ENCODE measurements at regions not wholly inside any gene's neighbourhood (a gene's known extent, or its start where the extent isn't known, plus 50 kb on each side); places are given as distances from the start of the nearest gene placed in this dataset.

DNA sequence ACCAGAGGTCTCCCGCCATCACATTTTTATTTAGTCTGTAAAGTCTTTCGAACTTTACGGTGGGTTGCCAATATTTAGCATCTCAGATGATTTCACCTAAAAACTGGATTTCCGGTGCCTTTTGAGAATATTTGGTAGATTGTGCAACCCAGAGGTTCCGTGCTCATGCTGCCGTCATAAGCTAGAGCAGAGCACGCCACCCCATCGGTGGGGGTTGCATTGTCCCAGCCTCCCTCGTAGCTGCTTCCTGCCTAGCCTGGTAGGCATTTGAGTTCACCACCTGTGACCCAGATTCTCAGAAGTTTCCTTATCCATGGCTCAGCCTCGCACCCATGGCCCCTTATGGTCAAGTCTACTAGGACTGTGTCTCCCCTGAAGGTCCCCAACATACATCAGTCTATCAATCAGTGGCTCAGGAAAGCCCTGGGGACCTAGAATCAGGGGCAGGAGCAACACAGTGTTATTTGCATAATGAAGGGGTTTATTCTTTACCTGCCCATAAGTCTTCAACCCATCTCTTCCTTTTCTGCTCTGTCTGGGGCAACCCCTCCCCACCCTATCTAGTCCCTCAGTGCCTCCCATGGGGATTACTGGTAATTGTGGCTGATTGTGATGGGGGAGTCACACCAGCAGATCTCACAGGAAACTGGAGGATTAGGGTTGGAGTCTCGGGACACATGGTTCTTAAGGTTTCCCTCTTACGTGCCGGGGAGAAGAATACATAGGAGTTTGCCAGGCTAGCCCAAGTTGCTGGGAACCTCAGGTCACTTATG lies 152.3 kb downstream of the PHETA1 start:
- POLR2A ChIA-PET: no interaction called here
- CTCF ChIA-PET: interaction anchor here (0.6 kb wide), 1 partner anchor 87 kb away, joined by 3 read pairs; no protein-coding TSS in a partner anchor
- no peaks in the 10 kb centered on the region for H3K9me3 ChIP-seq (ENCODE audit: control insufficient read depth, insufficient read depth, low read depth, low read length)
- H3K4me1 ChIP-seq (ENCODE audit: control insufficient read depth, insufficient read depth, low read length): no peaks in the 10 kb centered on the region
- no peaks in the 10 kb centered on the region for H3K36me3 ChIP-seq (ENCODE audit: control insufficient read depth in 2 of 2, insufficient read depth in 1 of 2, low read length in 2 of 2)
- no peak overlapping the region for H3K27ac ChIP-seq (ENCODE audit: extremely low read depth, low read depth, low read length)
- TF ChIP-seq ZBTB8A (tag by site-specific recombination; IDR thresholded peaks at IDR 0.05) (no peak), ZNF623 (tag by site-specific recombination; IDR thresholded peaks at IDR 0.05) (no peak), SALL2 (tag by site-specific recombination; IDR thresholded peaks at IDR 0.05; ENCODE audit: borderline replicate concordance) (no peak), ZNF433 (tag by site-specific recombination; IDR thresholded peaks at IDR 0.05; ENCODE audit: low read depth) (no peak), SP2 (tag by site-specific recombination; IDR thresholded peaks at IDR 0.05) (no peak), ZEB2 (tag by site-specific recombination; IDR thresholded peaks at IDR 0.05) (no peak), ZNF777 (tag by site-specific recombination; IDR thresholded peaks at IDR 0.05; ENCODE audit: borderline replicate concordance) (no peak)
- no peak overlapping the region for H3K4me3 ChIP-seq (ENCODE audit: low read depth, low read length)

DNA sequence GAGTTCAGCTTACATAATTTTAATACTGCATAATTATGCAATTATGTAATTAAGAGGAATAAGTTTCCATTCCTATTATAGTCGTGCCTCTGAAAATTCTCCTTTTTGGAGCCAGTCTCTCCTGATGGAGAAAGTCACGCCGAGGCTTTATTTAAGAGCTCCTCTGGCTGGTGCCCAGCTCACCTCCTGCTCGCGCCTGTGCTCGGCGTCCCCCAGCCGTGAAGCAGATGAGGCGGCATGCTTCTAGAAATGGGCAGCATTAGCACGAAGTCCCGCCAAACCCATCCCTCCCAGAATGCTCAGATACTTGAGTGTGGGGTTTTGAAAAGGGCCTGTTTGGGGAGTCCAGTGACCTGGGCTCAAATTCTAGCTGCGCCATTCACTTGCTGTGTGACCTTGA lies 153.0 kb downstream of the PHETA1 start:
- no peaks in the 10 kb centered on the region for H3K4me1 ChIP-seq (ENCODE audit: control insufficient read depth, insufficient read depth, low read length)
- H3K36me3 ChIP-seq (ENCODE audit: control insufficient read depth in 2 of 2, insufficient read depth in 1 of 2, low read length in 2 of 2): no peaks in the 10 kb centered on the region
- H3K9me3 ChIP-seq (ENCODE audit: control insufficient read depth, insufficient read depth, low read depth, low read length): no peaks in the 10 kb centered on the region
- no peak overlapping the region for H3K4me3 ChIP-seq (ENCODE audit: low read depth, low read length)
- CTCF ChIA-PET: no interaction called here
- H3K27ac ChIP-seq (ENCODE audit: extremely low read depth, low read depth, low read length): no peak overlapping the region
- POLR2A ChIA-PET: no interaction called here
- no peak for TF ChIP-seq YY2 (tag by site-specific recombination; IDR thresholded peaks at IDR 0.05)
- no peak for TF ChIP-seq ZNF121 (tag by site-specific recombination; IDR thresholded peaks at IDR 0.05)
- TF ChIP-seq ZNF223 (tag by site-specific recombination; IDR thresholded peaks at IDR 0.05): no peak
- TF ChIP-seq ZSCAN23 (tag by site-specific recombination; IDR thresholded peaks at IDR 0.05): no peak
- no peak for TF ChIP-seq ZBTB7A (tag by site-specific recombination; IDR thresholded peaks at IDR 0.05; ENCODE audit: low read depth)
- no peak for TF ChIP-seq HOXD13 (CRISPR knock-in tag; IDR thresholded peaks at IDR 0.05; ENCODE audit: borderline replicate concordance)
- TF ChIP-seq, protein P1, sequence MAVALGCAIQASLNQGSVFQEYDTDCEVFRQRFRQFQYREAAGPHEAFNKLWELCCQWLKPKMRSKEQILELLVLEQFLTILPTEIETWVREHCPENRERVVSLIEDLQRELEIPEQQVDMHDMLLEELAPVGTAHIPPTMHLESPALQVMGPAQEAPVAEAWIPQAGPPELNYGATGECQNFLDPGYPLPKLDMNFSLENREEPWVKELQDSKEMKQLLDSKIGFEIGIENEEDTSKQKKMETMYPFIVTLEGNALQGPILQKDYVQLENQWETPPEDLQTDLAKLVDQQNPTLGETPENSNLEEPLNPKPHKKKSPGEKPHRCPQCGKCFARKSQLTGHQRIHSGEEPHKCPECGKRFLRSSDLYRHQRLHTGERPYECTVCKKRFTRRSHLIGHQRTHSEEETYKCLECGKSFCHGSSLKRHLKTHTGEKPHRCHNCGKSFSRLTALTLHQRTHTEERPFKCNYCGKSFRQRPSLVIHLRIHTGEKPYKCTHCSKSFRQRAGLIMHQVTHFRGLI (tag by site-specific recombination; IDR thresholded peaks at IDR 0.05): no peak
- TF ChIP-seq ZNF621 (tag by site-specific recombination; IDR thresholded peaks at IDR 0.05): no peak
- no peak for TF ChIP-seq ZNF701 (tag by site-specific recombination; IDR thresholded peaks at IDR 0.05)
- TF ChIP-seq KLF1 (tag by site-specific recombination; IDR thresholded peaks at IDR 0.05): no peak
- TF ChIP-seq SP3 (tag by site-specific recombination; IDR thresholded peaks at IDR 0.05): no peak

DNA sequence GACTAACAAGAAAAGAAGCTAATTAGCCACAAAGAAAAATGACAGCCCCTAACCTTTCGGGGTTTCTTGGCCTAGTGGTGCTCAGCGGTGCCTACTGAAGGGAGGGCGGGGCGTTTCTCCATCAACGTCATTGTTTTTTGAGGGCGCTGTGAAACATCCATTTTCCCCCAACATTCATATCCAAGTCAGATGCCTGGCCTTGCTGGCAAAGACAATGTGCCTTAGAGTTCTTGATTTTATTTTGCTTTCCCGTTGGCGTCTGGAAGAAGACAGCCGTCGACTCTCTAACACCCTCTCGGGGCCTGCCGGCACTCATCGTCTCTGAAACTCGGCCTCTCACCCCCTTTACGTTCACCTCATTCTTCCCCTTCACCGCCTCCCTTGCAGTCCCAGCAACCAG lies 154.5 kb downstream of the PHETA1 start:
- POLR2A ChIA-PET: interaction anchor here (0.6 kb wide), 1 partner anchor 24 kb away, joined by 5 read pairs; no protein-coding TSS in a partner anchor
- CTCF ChIA-PET: no interaction called here
- TF ChIP-seq ZNF791 (tag by site-specific recombination; IDR thresholded peaks at IDR 0.05): no peak
- TF ChIP-seq MZF1 (tag by site-specific recombination; IDR thresholded peaks at IDR 0.05; ENCODE audit: borderline replicate concordance): no peak
- no peak for TF ChIP-seq ZNF354C (tag by site-specific recombination; IDR thresholded peaks at IDR 0.05; ENCODE audit: borderline replicate concordance, low read depth)
- TF ChIP-seq, protein P2, sequence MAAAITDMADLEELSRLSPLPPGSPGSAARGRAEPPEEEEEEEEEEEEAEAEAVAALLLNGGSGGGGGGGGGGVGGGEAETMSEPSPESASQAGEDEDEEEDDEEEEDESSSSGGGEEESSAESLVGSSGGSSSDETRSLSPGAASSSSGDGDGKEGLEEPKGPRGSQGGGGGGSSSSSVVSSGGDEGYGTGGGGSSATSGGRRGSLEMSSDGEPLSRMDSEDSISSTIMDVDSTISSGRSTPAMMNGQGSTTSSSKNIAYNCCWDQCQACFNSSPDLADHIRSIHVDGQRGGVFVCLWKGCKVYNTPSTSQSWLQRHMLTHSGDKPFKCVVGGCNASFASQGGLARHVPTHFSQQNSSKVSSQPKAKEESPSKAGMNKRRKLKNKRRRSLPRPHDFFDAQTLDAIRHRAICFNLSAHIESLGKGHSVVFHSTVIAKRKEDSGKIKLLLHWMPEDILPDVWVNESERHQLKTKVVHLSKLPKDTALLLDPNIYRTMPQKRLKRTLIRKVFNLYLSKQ (tag by site-specific recombination; IDR thresholded peaks at IDR 0.05; ENCODE audit: borderline replicate concordance): no peak
- no peak for TF ChIP-seq ZNF140 (tag by site-specific recombination; IDR thresholded peaks at IDR 0.05)
- TF ChIP-seq, protein P3, sequence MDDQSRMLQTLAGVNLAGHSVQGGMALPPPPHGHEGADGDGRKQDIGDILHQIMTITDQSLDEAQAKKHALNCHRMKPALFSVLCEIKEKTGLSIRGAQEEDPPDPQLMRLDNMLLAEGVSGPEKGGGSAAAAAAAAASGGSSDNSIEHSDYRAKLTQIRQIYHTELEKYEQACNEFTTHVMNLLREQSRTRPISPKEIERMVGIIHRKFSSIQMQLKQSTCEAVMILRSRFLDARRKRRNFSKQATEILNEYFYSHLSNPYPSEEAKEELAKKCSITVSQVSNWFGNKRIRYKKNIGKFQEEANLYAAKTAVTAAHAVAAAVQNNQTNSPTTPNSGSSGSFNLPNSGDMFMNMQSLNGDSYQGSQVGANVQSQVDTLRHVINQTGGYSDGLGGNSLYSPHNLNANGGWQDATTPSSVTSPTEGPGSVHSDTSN (CRISPR knock-in tag; IDR thresholded peaks at IDR 0.05): no peak
- H3K4me3 ChIP-seq (ENCODE audit: low read depth, low read length): no peak overlapping the region
- no peaks in the 10 kb centered on the region for H3K36me3 ChIP-seq (ENCODE audit: control insufficient read depth in 2 of 2, insufficient read depth in 1 of 2, low read length in 2 of 2)
- H3K27ac ChIP-seq (ENCODE audit: extremely low read depth, low read depth, low read length): no peak overlapping the region
- H3K4me1 ChIP-seq (ENCODE audit: control insufficient read depth, insufficient read depth, low read length): no peaks in the 10 kb centered on the region
- H3K9me3 ChIP-seq (ENCODE audit: control insufficient read depth, insufficient read depth, low read depth, low read length): no peaks in the 10 kb centered on the region

All from HEK293 (cell line).